ENCODE measurements at regions not wholly inside any gene's neighbourhood (a gene's known extent, or its start where the extent isn't known, plus 50 kb on each side); places are given as distances from the start of the nearest gene placed in this dataset.

GRCh38 chr4:136342666-136343065 is 1189.6 kb downstream of the PCDH18 start:
- no peak for DNase-seq

DNA sequence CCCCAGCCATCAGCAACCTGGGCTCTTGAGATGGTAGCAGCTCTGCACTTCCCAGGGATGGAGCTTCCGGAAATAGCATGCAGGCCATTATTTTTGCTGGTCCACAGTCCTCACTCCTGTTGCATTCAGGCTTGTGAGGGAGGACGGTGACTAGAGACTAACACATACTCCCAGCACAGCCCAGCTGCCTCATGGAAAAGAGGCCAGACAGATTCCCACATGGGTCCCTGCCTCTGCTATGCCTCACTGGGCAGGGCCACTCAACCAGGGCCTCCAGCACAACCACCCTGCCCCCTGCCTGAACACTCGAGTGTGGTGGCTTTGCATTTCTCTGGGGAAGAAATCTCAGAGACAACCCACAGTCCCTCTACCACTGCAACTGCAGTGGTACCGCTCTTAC is 1195.1 kb downstream of the PCDH18 start:
- no peak for DNase-seq

- DNase-seq, result no peak
Observed at GRCh38 chr4:136336479-136336878, 1195.8 kb downstream of the PCDH18 start.

- DNase-seq, result no peak
Observed at GRCh38 chr4:136329042-136329662, 1203.1 kb downstream of the PCDH18 start.

- DNase-seq, result no peak
Observed at GRCh38 chr4:136328131-136328530, 1204.2 kb downstream of the PCDH18 start.

GRCh38 chr4:136320465-136320813 is 1211.9 kb downstream of the PCDH18 start:
- DNase-seq, result no peak

DNA sequence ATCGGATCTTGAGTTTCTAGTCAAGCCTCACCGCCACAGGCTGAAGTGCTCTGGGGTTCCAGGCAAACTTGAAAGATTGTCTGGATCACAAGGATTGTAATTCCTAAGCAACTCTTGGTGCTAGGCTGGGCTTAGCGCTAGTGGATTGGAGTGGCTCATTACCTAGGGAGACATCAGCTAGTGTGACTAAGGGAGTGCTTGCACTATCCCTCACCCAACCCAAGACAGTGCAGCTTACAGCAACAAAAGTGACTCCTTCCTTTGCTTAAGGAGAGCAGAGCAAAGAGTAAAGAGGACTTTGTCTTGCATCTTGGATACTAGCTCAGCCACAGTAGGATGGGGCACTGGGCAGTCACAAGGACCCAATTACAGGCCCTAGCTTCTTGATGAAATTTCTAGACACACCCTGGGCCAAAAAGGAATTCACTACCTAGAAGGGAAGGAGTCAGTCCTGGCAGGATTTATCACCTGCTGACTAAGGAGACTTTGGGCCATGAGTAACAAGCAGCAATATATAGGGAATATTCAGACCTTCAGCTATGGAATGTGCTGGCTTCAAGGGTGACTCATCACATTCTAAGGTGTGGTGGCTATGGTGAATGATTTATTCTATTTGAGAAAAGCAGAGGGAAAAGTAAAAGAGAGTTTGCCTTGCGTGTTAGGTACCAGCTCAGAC is 1212.4 kb downstream of the PCDH18 start:
- no peak for DNase-seq

DNA sequence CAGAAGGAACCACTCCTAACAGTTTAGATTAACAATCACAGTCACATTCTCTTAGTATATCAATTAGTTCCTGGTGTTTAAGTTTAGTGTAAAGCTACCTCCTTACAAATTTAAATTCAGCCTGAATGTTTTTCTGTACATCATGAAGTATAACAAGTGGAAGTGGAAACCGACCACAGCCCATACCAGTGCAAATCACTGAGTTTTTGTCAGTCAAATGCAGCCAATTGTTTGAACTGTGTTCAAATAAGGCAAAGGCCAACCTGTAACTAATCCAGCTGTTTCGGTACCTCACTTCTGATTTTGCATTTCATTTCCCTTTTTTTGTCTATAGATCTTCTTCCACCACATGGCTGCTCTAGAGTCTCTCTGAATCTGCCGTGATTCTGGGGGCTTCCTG is 1215.3 kb downstream of the PCDH18 start:
- DNase-seq, result no peak

DNA sequence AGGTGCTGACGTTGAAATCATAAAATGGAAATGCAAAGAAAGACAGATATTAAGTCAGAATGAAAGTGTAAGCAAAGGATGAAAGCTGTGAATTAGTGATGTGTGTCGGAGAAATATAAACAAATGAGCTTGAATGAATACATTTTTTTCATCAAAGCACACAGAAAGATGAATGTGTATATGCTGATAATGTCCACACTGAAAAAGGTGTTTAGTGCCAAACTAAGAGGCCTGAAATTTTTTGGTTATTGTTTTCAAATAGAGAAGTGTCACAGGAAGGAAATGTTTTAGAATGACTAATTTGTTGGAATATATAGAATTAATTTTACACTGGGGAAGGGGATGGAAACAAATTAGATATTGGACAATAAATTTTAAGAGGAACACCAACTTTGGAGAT is 1217.6 kb downstream of the PCDH18 start:
- no peak for DNase-seq

DNA sequence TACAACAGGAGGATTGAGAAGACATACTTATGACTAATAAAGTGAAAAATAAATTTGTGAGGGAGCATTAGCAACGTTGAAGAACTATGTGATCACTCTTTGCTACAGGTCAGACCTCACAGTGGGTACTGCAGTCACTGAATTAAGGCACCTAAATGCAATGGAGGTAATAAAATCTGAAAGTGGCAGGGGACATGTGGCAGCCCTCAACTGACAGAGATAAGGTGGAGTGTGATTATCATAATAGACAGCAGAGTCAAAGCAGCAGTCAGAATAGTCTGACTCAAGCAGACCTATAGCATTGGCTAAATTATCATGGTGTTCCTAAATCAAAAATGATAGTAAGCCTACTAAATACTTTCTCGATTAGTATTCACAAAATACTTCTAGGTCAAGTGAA is 1220.5 kb downstream of the PCDH18 start:
- no peak for DNase-seq

GRCh38 chr4:136307765-136308164 is 1224.5 kb downstream of the PCDH18 start:
- DNase-seq, result no peak

DNA sequence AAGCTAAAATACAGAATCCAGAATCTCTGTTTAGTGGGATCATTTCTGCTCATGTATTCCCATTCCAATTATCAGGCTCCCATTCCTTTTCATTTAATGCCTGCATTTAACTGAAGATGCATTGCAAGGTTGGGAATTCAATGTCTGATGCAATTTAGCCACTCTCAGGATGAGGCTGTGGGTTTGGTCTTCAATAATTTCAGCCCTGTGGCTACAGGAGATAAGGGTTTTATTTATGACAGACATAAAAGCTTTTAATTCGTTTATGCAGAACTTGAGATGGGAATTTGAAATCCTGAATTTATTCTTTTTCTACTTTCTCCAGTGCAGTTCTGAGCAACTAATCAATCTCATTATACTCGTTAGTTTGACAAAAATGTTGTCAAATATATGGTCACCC is 1225.9 kb downstream of the PCDH18 start:
- DNase-seq, result no peak

DNA sequence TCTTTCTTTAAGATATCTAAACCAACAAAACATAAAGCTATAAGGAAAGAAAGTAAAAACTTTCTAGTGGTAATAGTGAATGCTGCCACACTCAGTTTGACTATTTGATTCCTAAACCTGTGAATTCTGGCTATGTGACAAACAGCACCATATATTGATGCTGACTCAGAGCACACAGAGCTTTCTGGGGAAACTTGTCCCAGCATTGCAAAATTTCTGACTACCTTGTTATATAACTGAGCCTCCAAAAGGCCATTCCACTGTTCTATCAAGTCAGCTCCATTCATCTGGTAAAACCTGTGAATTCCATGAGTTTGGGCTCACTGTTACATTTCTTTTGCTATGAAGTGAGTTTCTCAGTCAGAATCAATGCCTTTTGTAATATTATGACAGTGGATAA is 1229.7 kb downstream of the PCDH18 start:
- DNase-seq, result no peak

GRCh38 chr4:136301749-136302495 is 1230.4 kb downstream of the PCDH18 start:
- no peak for DNase-seq

DNA sequence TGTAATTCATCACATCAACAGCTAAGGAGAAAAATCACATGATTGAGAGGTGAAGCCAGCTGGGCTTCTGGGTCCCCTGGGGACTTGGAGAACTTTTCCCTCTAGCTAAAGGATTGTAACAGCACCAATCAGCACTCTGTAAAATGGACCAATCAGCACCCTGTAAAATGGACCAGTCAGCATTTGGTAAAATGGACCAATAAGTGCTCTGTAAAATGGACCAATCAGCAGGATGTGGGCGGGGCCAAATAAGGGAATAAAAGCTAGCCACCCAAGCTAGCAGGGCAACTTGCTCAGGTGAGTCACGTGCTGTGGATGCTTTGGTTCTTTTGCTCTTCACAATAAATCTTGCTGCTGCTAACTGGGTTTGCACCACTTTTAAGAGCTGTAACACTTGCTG is 1248.3 kb downstream of the PCDH18 start:
- DNase-seq, result no peak

GRCh38 chr4:136281889-136282288 is 1250.4 kb downstream of the PCDH18 start:
- no peak for DNase-seq

DNA sequence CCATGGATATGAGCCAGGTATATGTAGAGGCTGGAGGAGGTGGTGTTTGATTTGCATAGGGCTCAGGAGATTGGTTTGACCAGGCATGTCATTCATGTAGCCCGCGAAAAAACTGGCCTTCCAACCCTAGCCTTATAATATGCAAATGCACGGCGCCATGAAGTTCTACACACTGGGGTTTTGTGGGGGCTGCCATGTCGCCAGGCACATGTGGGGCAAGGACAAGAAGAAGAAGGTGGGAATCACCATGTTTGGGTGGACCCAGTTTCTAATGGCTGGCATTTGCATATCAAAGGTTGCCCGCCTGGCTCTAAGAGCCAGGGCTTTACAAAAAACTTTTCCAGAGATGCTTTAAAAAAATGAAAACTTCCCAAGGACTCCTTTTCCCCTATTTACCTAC is 1251.0 kb downstream of the PCDH18 start:
- DNase-seq, result no peak

- DNase-seq, result no peak
Observed at GRCh38 chr4:136277741-136278140, 1254.6 kb downstream of the PCDH18 start.

GRCh38 chr4:136246876-136247275 is 1285.4 kb downstream of the PCDH18 start:
- no peak for DNase-seq

DNA sequence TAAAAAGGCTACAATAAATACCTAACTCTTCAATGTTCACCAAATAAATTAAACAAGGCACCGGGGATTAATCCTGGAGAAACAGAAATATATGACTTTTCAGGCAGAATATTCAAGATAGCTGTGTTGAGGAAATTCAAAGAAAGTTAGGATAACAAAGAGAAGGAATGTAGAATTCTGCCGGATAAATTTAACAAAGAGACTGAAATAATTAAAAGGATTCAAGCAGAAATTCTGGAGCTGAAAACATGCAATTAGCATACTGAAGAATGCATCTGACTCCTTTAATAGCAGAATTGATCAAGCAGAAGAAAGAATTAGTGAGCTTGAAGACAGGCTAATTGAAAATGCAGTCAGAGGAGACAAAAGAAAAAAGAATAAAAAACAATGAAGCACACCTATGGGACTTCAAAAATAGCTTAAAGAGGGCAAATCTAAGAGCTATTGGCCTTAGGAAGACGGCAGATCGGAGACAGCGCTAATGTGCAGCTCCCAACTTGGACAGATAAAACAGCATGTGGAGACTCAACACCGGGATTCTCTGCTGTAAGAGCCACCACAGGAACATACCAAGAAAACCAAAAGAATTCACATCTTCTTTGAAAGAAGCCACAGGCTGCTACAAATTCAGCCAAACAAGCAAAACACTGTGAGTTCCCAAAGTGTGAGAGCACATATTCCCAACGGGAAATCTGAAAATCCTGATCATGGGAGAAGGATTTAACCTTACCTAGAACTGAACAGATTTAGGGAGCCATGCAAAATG is 1290.9 kb downstream of the PCDH18 start:
- no peak for DNase-seq

GRCh38 chr4:136227315-136227714 is 1305.0 kb downstream of the PCDH18 start:
- DNase-seq, result no peak

DNA sequence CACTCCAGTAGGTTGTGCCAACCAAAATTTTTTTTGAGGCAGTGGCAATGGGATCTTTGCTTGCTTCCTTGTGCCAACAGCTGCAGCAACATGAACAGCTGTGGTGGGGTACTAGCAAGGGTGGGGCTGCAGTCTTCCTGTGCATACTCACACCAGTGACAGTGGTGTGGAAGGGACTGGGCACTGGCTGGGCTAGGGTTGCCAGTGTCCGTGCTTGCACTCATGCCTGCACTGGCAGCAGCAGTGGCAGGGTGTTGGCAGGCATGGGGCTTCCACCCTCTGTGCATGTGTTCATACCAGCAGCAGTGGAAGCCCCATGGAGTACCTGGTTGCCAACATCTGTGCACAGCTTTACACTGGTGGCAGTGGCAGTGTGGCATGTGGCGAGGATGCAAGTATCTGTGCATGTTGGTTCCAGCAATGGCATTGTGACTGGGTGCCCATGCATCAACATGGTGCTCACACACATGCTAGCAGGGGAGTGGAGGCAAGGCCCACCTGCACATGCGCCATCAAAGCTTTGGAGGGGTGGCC is 1312.6 kb downstream of the PCDH18 start:
- DNase-seq, result no peak

DNA sequence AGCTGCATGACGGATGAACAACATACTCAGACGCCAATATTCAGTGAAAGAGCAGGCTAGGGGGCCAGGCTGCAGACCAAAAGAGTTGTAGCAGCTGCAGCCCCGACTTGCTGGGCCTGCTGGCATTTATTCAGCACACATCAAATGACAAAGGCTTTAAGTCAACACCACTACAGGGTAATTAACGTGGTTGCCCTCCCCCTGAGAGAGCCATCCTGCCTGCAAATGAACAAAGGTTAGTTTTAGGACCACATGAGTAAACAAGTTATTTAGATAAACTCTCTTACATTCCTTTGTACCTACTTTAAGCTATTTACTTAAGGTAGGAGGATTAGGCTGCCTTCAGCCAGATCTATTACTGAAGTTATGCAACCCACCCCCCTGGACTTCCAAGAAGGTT is 1329.1 kb downstream of the PCDH18 start:
- DNase-seq, result no peak

Data from inflammatory macrophage treated with lipopolysaccharide for 4 hours (primary cell).